DND-41 (cell line): ENCODE measurements at regions not wholly inside any gene's neighbourhood (a gene's known extent, or its start where the extent isn't known, plus 50 kb on each side); places are given as distances from the start of the nearest gene placed in this dataset.

Experiments used
- CTCF ChIP-seq: IDR thresholded peaks from 2 replicates; pipeline ENCODE4 v1.5.1; 2012; ENCODE audit warnings: borderline replicate concordance, low read length, moderate library complexity, mild to moderate bottlenecking; ENCODE audit not compliant: poor library complexity, severe bottlenecking; ENCODE audit errors: extremely low read depth
- EZH2 ChIP-seq: IDR thresholded peaks from 3 replicates; pipeline ENCODE4 v1.6.1; 2012; ENCODE audit warnings: borderline replicate concordance, low read depth, mild to moderate bottlenecking, moderate library complexity, low read length, inconsistent platforms; ENCODE audit not compliant: severe bottlenecking

DNA sequence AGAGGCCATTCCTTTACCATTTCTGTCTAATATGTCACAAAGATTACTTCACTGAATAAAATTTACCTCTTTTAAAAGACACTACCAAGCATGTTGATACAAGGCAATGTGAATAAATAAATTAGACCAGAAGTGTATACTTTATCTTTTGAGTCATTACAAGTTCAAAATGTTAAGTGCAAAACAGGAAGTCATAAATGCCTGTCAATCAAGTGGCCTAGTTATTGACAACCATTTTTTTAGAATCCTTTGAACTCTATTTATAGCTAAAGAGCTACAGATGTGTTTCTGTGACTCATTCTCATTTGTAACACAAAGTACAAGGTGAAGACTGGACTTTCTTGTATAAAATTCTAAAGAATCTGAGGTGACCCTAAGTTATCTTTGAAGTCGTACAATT is 602.7 kb upstream of the SEMA6A start:
- TF ChIP-seq CTCF, result no peak
- no peak for TF ChIP-seq EZH2
